Liver (tissue), 3 donors: ENCODE measurements at regions not wholly inside any gene's neighbourhood (a gene's known extent, or its start where the extent isn't known, plus 50 kb on each side); places are given as distances from the start of the nearest gene placed in this dataset.

Experiments
- GABPA ChIP-seq, 2 donors: IDR thresholded peaks in 1 of 2; conservative IDR thresholded peaks in 1 of 2; 2 replicates each; pipeline ENCODE4 v1.6.1; 2016; ENCODE audit warnings: antibody characterized with exemption in 2 of 2, mild to moderate bottlenecking in 1 of 2, moderate library complexity in 1 of 2
- JUND ChIP-seq, 2 donors: IDR thresholded peaks; 2 replicates each; pipeline ENCODE4 v1.6.1; 2016; ENCODE audit warnings: antibody characterized with exemption in 2 of 2
- NR2F2 ChIP-seq: IDR thresholded peaks from 2 replicates; pipeline ENCODE4 v1.6.1; 2016; ENCODE audit warnings: antibody characterized with exemption
- RAD21 ChIP-seq, 2 donors: IDR thresholded peaks; 2 replicates each; pipeline ENCODE4 v1.6.1; 2016; ENCODE audit warnings: antibody characterized with exemption in 2 of 2, mild to moderate bottlenecking in 2 of 2
- RXRA ChIP-seq, 2 donors: IDR thresholded peaks; 2 replicates each; pipeline ENCODE4 v1.6.1; 2017 to 2018; ENCODE audit warnings: antibody characterized with exemption in 2 of 2, mild to moderate bottlenecking in 1 of 2
- TAF1 ChIP-seq: conservative IDR thresholded peaks from 2 replicates; pipeline ENCODE4 v1.6.1; 2016; ENCODE audit warnings: antibody characterized with exemption, mild to moderate bottlenecking
- YY1 ChIP-seq: IDR thresholded peaks from 2 replicates; pipeline ENCODE4 v1.6.1; 2016; ENCODE audit warnings: antibody characterized with exemption, mild to moderate bottlenecking
- TF ChIP-seq, protein P1 (sequence below): fragments of 150-350 bp; IDR thresholded peaks from 2 replicates; pipeline ENCODE4 v1.5.1; 2017; ENCODE audit warnings: improper control_type of control experiment, low read depth, low read length; ENCODE audit not compliant: missing input control
- TF ChIP-seq, protein P2 (sequence below): IDR thresholded peaks from 2 replicates; pipeline ENCODE4 v1.6.1; 2016; ENCODE audit warnings: antibody characterized with exemption
- TF ChIP-seq, protein P3 (sequence below): IDR thresholded peaks from 2 replicates; pipeline ENCODE4 v1.6.1; 2016; ENCODE audit warnings: antibody characterized with exemption, mild to moderate bottlenecking
- TF ChIP-seq, protein P4 (sequence below): IDR thresholded peaks from 2 replicates; pipeline ENCODE4 v1.6.1; 2016; ENCODE audit warnings: antibody characterized with exemption
- donor health status: healthy.
- donor health status: healthy.

DNA sequence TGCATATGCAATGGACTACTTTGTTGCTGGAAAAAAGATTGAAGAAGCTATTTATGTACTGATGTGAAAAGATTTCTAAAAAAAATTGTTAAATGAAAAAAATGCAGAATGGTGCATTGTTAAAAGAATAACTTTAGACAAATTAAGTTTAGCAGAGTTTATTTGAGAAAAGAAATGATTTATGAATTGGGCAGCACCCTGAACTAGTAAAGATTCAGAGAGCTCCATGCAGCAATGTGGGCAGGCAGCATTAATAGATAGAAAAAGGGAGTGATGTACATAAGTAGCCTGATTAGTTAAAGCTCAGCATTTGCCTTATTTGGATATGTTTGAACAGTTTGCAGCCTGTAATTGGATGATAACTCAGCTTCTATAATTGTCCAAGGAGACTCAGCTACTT lies 677.9 kb upstream of the SEMA6A start:
- TF ChIP-seq, protein P1, sequence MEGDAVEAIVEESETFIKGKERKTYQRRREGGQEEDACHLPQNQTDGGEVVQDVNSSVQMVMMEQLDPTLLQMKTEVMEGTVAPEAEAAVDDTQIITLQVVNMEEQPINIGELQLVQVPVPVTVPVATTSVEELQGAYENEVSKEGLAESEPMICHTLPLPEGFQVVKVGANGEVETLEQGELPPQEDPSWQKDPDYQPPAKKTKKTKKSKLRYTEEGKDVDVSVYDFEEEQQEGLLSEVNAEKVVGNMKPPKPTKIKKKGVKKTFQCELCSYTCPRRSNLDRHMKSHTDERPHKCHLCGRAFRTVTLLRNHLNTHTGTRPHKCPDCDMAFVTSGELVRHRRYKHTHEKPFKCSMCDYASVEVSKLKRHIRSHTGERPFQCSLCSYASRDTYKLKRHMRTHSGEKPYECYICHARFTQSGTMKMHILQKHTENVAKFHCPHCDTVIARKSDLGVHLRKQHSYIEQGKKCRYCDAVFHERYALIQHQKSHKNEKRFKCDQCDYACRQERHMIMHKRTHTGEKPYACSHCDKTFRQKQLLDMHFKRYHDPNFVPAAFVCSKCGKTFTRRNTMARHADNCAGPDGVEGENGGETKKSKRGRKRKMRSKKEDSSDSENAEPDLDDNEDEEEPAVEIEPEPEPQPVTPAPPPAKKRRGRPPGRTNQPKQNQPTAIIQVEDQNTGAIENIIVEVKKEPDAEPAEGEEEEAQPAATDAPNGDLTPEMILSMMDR, result no peak
- TF ChIP-seq, protein P2, sequence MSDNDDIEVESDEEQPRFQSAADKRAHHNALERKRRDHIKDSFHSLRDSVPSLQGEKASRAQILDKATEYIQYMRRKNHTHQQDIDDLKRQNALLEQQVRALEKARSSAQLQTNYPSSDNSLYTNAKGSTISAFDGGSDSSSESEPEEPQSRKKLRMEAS, result no peak
- no peak for TF ChIP-seq GABPA (IDR thresholded peaks at IDR 0.05 in 1 of 2, conservative IDR thresholded peaks at IDR 0.05 in 1 of 2)
- TF ChIP-seq RAD21 (IDR thresholded peaks at IDR 0.05), result no peak
- TF ChIP-seq, protein P3, sequence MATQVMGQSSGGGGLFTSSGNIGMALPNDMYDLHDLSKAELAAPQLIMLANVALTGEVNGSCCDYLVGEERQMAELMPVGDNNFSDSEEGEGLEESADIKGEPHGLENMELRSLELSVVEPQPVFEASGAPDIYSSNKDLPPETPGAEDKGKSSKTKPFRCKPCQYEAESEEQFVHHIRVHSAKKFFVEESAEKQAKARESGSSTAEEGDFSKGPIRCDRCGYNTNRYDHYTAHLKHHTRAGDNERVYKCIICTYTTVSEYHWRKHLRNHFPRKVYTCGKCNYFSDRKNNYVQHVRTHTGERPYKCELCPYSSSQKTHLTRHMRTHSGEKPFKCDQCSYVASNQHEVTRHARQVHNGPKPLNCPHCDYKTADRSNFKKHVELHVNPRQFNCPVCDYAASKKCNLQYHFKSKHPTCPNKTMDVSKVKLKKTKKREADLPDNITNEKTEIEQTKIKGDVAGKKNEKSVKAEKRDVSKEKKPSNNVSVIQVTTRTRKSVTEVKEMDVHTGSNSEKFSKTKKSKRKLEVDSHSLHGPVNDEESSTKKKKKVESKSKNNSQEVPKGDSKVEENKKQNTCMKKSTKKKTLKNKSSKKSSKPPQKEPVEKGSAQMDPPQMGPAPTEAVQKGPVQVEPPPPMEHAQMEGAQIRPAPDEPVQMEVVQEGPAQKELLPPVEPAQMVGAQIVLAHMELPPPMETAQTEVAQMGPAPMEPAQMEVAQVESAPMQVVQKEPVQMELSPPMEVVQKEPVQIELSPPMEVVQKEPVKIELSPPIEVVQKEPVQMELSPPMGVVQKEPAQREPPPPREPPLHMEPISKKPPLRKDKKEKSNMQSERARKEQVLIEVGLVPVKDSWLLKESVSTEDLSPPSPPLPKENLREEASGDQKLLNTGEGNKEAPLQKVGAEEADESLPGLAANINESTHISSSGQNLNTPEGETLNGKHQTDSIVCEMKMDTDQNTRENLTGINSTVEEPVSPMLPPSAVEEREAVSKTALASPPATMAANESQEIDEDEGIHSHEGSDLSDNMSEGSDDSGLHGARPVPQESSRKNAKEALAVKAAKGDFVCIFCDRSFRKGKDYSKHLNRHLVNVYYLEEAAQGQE, result no peak
- TF ChIP-seq YY1, result no peak
- TF ChIP-seq RXRA (IDR thresholded peaks at IDR 0.05), result no peak
- TF ChIP-seq NR2F2, result no peak
- no peak for TF ChIP-seq JUND (IDR thresholded peaks at IDR 0.05)
- TF ChIP-seq, protein P4, sequence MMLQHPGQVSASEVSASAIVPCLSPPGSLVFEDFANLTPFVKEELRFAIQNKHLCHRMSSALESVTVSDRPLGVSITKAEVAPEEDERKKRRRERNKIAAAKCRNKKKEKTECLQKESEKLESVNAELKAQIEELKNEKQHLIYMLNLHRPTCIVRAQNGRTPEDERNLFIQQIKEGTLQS, result no peak
- TF ChIP-seq TAF1, result no peak
